ENCODE measurements at regions not wholly inside any gene's neighbourhood (a gene's known extent, or its start where the extent isn't known, plus 50 kb on each side); places are given as distances from the start of the nearest gene placed in this dataset.

- H3K4me3 ChIP-seq (ENCODE audit: low read depth, low read length): no peak overlapping the region
- TF ChIP-seq CTCF (IDR thresholded peaks at IDR 0.05; ENCODE audit: low read depth, low read length, missing control alignments): no peak
- DNase-seq (ENCODE audit: low read depth): no peak
Measured at GRCh38 chr6:12408752-12409151, 118.6 kb downstream of the EDN1 start.

- H3K4me3 ChIP-seq (ENCODE audit: low read depth, low read length): no peak overlapping the region
- DNase-seq (ENCODE audit: low read depth): no peak
- TF ChIP-seq CTCF (IDR thresholded peaks at IDR 0.05; ENCODE audit: low read depth, low read length, missing control alignments): no peak
Measured at GRCh38 chr6:12410946-12411345, 120.8 kb downstream of the EDN1 start.

- no peak for DNase-seq (ENCODE audit: low read depth)
- H3K4me3 ChIP-seq (ENCODE audit: low read depth, low read length): no peak overlapping the region
- no peak for TF ChIP-seq CTCF (IDR thresholded peaks at IDR 0.05; ENCODE audit: low read depth, low read length, missing control alignments)
Measured at GRCh38 chr6:12414096-12414675, 124.0 kb downstream of the EDN1 start.

- TF ChIP-seq CTCF (IDR thresholded peaks at IDR 0.05; ENCODE audit: low read depth, low read length, missing control alignments): no peak
- no peak overlapping the region for H3K4me3 ChIP-seq (ENCODE audit: low read depth, low read length)
- DNase-seq (ENCODE audit: low read depth): no peak
Measured at GRCh38 chr6:12415980-12416598, 125.9 kb downstream of the EDN1 start.

GRCh38 chr6:12417191-12417590 lies 127.0 kb downstream of the EDN1 start:
- TF ChIP-seq CTCF (IDR thresholded peaks at IDR 0.05; ENCODE audit: low read depth, low read length, missing control alignments): no peak
- DNase-seq (ENCODE audit: low read depth): no peak
- no peak overlapping the region for H3K4me3 ChIP-seq (ENCODE audit: low read depth, low read length)

GRCh38 chr6:12418946-12419345 lies 128.8 kb downstream of the EDN1 start:
- H3K4me3 ChIP-seq (ENCODE audit: low read depth, low read length): no peak overlapping the region
- no peak for TF ChIP-seq CTCF (IDR thresholded peaks at IDR 0.05; ENCODE audit: low read depth, low read length, missing control alignments)
- DNase-seq (ENCODE audit: low read depth): no peak
